Activated CD8-positive, alpha-beta memory T cell treated with anti-CD3 and anti-CD28 coated beads for 4 hours (primary cell): ENCODE measurements at regions not wholly inside any gene's neighbourhood (a gene's known extent, or its start where the extent isn't known, plus 50 kb on each side); places are given as distances from the start of the nearest gene placed in this dataset.

Experiments used
- DNase-seq, 2 donors: peaks; one replicate each; pipeline ENCODE4 v3.0.0-alpha.2; 2020; ENCODE audit warnings: low read depth in 2 of 2

DNA sequence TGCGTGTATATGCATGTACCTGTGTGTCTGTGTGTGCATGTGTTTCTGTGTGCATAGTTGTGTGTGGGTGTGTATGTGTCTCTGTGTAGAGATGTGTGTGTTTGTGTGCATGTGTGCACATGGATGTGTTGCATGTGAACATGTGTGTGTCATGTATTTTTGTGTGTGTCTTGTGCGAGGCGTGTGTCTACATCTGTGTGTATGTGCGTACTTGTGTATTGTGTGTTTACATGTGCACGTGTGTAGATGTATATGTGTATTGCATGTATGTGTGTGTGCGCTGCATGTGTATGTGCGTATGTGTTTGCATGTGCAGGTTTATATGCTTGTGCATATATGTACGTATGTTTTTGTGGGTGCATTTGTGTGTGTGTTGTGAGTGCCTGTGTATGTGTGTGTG is 735.2 kb downstream of the GALR1 start:
- DNase-seq, result no peak

DNA sequence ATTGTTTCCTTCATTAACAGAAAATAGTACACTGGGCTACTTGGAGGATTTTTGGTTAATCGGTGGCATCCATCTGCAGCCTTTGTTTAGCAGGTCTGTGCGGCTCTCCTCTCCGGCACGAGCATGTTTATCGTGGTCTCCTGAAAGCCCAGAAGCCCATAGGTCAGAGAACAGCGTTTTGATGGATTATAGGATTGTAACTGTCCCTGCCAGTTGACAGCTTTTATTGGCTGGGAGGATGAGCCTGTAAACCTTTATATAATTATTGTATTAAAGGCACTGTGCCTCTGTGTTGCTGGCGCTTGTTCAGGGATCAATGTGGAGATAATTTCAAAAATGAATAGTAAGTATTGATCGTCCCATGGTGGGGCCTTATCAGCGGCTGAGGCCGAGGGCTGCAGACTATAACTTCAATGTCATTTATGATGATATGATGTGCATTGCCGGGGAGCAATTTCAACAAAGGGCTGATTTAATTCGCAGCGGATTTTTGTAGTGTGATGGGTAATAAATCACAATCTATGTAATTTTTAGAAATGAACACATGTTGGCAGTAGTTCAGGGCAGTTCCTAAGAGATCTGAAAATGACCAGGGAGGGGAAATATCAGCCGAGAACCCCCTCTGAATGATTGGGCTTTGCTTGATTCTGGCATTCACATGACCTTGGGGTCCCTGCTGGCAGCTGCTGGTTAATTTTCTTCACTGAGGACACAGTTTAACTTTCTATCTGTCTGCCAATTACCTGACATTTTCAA is 736.1 kb downstream of the GALR1 start:
- no peak for DNase-seq

DNA sequence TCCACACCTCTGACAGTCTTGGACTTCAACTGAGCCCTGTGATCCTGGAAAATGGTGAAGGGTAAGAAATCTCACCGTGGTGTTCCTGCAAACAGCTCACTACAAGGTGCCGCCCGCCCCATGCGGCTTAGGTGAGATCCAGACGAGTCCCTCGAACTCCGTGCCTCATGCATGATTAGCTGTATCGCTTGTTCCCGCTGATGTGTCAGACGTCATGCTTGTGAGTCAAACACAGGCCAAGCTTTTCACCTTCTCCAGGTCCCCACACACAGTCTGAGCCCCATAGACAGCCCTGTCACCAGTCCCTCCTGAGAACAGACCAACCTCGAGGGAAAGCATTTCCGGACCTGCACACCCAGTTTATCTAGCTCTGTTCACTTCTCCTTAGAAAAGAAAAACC is 740.5 kb downstream of the GALR1 start:
- no peak for DNase-seq

DNA sequence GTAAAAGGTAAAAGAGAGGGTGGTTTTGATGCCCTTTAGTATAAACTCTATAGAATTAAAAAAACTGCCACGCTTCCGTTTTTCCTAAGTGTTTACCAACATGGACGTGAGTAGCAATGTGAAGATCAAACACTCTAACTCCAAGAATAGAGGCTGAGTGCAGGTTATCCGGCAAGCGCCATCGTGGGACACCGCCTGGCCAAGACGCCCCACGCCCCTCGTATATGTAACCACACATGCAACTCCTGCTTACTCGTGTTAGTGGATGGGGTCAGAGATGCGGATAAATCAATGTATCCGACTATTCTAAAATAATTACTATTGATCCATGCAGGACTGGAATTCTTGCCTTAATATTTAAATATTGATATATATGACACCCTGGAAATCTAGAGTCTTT is 741.3 kb downstream of the GALR1 start:
- no peak for DNase-seq

- no peak for DNase-seq
Observed at GRCh38 chr18:77992057-77992456, 742.4 kb downstream of the GALR1 start.

- DNase-seq, result no peak
Observed at GRCh38 chr18:77993188-77993981, 743.7 kb downstream of the GALR1 start.

DNA sequence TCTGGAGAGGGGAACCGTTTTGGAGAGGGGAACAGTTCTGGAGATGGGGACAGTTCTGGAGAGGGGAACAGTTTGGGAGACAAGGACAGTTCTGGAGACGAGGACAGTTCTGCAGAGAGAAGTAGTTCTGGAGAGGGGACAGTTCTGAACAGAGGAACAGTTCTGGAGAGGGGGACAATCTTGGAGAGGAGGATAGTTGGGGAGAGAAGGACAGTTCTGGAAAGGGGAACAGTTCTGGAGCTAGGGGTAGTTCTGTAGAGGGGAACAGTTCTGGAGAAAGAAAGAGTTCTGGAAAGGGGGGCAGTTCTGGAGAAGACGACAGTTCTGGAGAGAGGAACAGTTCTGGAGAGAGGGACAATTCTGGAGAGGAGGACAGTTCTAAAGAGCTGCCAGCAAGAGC is 745.9 kb downstream of the GALR1 start:
- no peak for DNase-seq

DNA sequence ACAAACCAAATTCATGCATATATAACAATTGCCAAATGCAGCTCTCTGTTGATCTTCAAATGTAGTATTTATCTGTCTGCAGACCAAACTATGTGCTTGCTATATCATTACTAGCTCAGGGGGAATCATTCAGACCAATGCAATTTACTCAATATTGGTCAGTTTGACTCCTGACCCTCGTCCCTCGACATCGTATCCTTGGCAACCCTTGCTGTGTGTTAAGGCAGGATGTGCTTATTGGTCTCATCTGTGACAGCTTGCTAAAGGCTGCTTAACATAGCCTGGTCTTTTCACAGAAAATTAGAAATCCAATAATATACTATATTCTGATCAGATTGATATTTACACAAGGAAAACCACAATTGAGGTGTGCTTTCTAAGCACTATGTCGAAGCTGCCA is 747.1 kb downstream of the GALR1 start:
- no peak for DNase-seq

- DNase-seq, result no peak
Observed at GRCh38 chr18:78001811-78002210, 752.2 kb downstream of the GALR1 start.

- DNase-seq, result no peak
Observed at GRCh38 chr18:78006006-78006773, 756.5 kb downstream of the GALR1 start.

DNA sequence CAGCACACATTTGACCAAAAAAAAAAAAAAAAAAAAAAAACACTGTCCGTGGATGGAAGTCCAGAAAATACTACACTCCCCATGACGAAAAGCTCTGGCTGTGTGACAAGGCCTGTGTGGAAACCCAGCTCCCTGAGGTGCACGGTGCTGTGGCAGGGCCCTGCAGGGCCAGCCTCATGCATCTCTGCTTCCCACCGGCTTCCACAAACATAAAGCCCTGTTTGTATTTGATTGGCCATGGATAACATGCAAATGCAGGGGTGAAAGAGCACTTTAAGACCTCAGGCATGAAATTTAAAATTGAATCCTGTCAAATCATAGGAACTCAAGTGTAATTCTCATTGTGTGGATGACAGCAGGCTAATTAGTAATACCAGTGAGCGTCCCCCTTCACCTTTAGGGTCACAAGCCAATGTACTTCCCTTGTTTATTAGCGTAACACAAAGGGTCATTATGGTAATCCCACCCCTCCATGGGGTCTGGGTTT is 757.2 kb downstream of the GALR1 start:
- no peak for DNase-seq

DNA sequence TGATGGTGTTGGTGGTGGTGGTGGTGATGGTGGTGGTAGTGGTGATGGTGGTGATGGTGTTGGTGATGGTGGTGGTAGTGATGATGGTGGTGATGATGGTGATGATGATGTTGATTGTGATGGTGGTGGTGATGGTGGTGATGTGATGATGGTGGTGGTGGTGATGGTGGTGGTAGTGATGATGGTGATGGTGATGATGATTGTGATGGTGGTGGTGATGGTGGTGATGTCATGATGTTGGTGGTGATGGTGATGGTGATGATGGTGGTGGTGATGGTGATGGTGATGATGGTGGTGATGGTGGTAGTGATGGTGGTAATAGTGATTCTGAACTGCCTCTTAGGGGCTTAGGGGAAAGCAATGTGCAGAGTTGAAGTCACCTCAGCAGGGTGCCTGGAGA is 760.7 kb downstream of the GALR1 start:
- DNase-seq, result no peak

DNA sequence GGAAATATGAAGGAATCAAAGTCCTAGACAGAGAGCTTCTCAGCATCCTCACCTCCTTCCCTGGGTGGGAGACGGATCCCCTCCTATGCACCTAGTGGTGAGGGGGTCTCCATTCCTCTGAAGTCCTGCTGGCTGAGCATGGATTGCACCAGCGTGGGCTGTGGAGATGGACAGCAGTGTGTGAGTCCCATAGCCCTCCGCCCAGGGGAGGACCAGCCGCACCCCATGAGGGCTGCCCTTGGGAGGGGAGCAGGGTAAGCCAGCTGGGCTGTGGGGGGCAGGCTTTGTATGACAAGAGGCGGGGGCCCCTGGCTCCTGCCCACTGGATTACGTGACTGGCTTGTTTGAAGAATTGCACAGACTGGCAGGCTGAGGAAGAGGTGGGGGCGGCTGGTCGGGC is 768.2 kb downstream of the GALR1 start:
- no peak for DNase-seq

GRCh38 chr18:78021196-78021595 is 771.5 kb downstream of the GALR1 start:
- DNase-seq, result no peak

DNA sequence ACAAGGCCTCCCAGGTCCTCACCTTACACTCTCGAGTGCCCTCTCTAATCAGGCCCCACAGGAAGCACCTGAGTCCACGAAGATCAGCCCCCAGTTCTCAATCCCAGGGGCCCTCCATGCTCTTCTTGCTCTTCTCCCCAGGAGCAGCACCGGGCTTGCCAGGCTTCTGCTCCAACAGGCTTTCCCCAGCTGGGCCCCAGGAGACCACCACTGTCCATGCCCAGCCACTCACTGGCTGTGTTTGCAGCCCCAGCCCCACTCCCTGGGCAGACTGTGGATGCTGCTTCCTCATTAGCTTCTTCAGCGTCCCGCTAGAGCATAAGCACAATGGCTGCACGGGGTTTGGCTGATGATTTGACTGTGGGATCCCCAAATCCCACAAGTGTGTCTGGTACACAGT is 781.9 kb downstream of the GALR1 start:
- no peak for DNase-seq

- no peak for DNase-seq
Observed at GRCh38 chr18:78031991-78032390, 782.3 kb downstream of the GALR1 start.

DNA sequence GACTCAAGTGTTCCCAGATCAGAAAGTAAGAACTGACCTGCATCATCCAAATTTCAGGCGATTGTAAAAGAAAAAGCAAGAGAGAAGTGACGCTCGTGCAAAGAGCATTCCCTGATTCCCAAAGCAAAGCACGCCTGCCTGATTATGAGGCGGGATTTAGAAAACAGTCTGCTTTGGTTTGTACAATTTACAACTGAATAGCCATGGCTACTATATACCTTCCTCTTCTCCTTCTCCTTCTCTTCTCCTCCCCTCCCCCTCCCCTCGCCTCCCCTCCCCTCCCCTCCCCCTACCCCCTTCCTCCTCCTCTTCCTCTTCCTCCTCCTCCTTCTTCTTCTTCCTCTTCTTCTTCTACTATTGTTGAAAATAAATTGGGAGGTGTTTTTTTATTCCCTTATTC is 782.9 kb downstream of the GALR1 start:
- no peak for DNase-seq

GRCh38 chr18:78034755-78035154 is 785.1 kb downstream of the GALR1 start:
- no peak for DNase-seq

GRCh38 chr18:78041218-78041617 is 791.6 kb downstream of the GALR1 start:
- DNase-seq, result no peak

GRCh38 chr18:78046631-78047030 is 797.0 kb downstream of the GALR1 start:
- DNase-seq, result no peak

DNA sequence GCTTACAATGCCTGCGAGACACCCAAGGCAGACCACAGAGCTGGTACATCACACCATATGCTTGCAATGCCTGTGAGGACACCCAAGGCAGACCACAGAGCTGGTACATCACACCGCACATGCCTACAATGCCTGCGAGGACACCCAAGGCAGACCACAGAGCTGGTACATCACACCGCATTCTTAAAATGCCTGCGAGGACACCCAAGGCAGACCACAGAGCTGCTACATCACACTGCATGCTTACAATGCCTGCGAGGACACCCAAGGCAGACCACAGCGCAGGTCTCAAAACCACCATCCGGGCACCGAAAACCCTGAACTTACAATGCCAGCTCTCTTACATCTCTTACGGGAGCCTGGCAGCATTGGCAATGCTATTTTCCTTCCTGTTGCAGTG is 799.6 kb downstream of the GALR1 start:
- DNase-seq, result no peak

DNA sequence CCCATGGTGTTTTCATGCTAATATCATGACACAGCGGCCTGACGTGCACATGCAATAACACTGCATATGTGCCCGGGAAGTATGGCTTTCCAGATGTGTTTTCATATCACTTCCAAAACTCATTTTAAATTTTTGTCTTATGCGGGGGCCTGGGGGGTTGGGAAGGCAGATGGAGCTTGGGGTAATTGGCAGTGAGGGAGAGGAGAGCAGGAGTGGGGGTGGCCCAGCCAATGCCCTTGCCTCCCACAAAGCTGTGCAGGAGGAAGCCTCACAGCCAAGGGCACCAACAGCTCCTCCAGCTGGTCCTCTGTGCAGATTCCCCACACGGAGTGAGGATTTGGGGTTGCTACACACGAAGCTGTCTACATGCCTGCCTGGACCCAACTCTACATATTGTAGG is 805.2 kb downstream of the GALR1 start:
- DNase-seq, result no peak
